Ovary (tissue), 3 donors: ENCODE measurements at regions not wholly inside any gene's neighbourhood (a gene's known extent, or its start where the extent isn't known, plus 50 kb on each side); places are given as distances from the start of the nearest gene placed in this dataset.

Experiments
- CTCF ChIP-seq, 3 donors: fragments of 450-650 bp in 2 of 3; fragments of 200-600 bp in 1 of 3; IDR thresholded peaks; one replicate each; pipeline versions ENCODE4 v1.5.1 to v1.8.0; 2016 to 2022; ENCODE audit warnings: antibody characterized with exemption in 3 of 3, mild to moderate bottlenecking in 1 of 3
- EP300 ChIP-seq: sonication (generic); formaldehyde crosslinking; IDR thresholded peaks from one replicate; pipeline ENCODE4 v1.6.1; 2017; ENCODE audit warnings: antibody characterized with exemption
- POLR2A ChIP-seq: fragments of 450-650 bp; IDR thresholded peaks from one replicate; pipeline ENCODE4 v1.6.1; 2017; ENCODE audit warnings: antibody characterized with exemption, mild to moderate bottlenecking, moderate library complexity
- donor health status: DM: no; HTN: no; CAD: no.

GRCh38 chr6:104186831-104187230 lies 672.9 kb downstream of the HACE1 start:
- TF ChIP-seq CTCF (IDR thresholded peaks at IDR 0.05): no peak
- no peak for TF ChIP-seq POLR2A
- no peak for TF ChIP-seq EP300
